ENCODE measurements at regions not wholly inside any gene's neighbourhood (a gene's known extent, or its start where the extent isn't known, plus 50 kb on each side); places are given as distances from the start of the nearest gene placed in this dataset.

- Histone ChIP-seq H3K4me3 (ENCODE audit: low read depth, low read length, poor library complexity, severe bottlenecking) (no peak overlapping the region), H3K9me2 (ENCODE audit: insufficient read depth, low read length) (no peaks in the 10 kb centered on the region), H2AFZ (ENCODE audit: low read length) (no peak overlapping the region), H3K79me2 (ENCODE audit: insufficient read depth, low read depth, low read length) (no peaks in the 10 kb centered on the region), H4K20me1 (ENCODE audit: insufficient read depth, low read length) (no peaks in the 10 kb centered on the region), H3K27ac (ENCODE audit: low read depth, low read length, poor library complexity, severe bottlenecking) (no peak overlapping the region), H3K4me2 (ENCODE audit: low read length) (no peak overlapping the region), H3K4me1 (ENCODE audit: insufficient read depth, low read length, poor library complexity, severe bottlenecking) (no peaks in the 10 kb centered on the region), H3K9me3 (ENCODE audit: low read length) (peaks cover 12% of the 10 kb centered on the region; the same call in 1 of the 2 replicates), H3K36me3 (ENCODE audit: insufficient read depth, low read length) (no peaks in the 10 kb centered on the region; the same call in 1 of the 2 replicates)
- intact Hi-C loops (cut with micrococcal nuclease; ENCODE audit: unreplicated experiment), result no loop called here
- DNase-seq (ENCODE audit: low spot score), result no peak
- ChIA-PET POLR2A (no interaction called here), CTCF (ENCODE audit: unreplicated experiment) (no interaction called here)
- no TSS peak for BruUV-seq (replicated peaks)
- TF ChIP-seq CTCF (conservative IDR thresholded peaks at IDR 0.05; ENCODE audit: low read length), result no peak
- no peak for TF ChIP-seq EZH2phosphoT487 (IDR thresholded peaks at IDR 0.05; ENCODE audit: borderline replicate concordance, low read depth, low read length)
Observed at GRCh38 chr6:156408655-156409054, 368.5 kb upstream of the ARID1B start.

- Histone ChIP-seq H3K4me2 (ENCODE audit: low read length) (no peak overlapping the region), H3K27ac (ENCODE audit: low read depth, low read length, poor library complexity, severe bottlenecking) (no peak overlapping the region), H3K79me2 (ENCODE audit: insufficient read depth, low read depth, low read length) (no peaks in the 10 kb centered on the region), H2AFZ (ENCODE audit: low read length) (no peak overlapping the region; the same call in 1 of the 2 replicates), H3K9me2 (ENCODE audit: insufficient read depth, low read length) (no peaks in the 10 kb centered on the region), H3K4me3 (ENCODE audit: low read depth, low read length, poor library complexity, severe bottlenecking) (no peak overlapping the region), H3K4me1 (ENCODE audit: insufficient read depth, low read length, poor library complexity, severe bottlenecking) (no peaks in the 10 kb centered on the region), H4K20me1 (ENCODE audit: insufficient read depth, low read length) (no peaks in the 10 kb centered on the region), H3K36me3 (ENCODE audit: insufficient read depth, low read length) (no peaks in the 10 kb centered on the region; the same call in 1 of the 2 replicates), H3K9me3 (ENCODE audit: low read length) (peaks cover 17% of the 10 kb centered on the region; the same call in 1 of the 2 replicates)
- intact Hi-C loops (cut with micrococcal nuclease; ENCODE audit: unreplicated experiment), result no loop called here
- TF ChIP-seq CTCF (conservative IDR thresholded peaks at IDR 0.05; ENCODE audit: low read length), result no peak
- TF ChIP-seq EZH2phosphoT487 (IDR thresholded peaks at IDR 0.05; ENCODE audit: borderline replicate concordance, low read depth, low read length), result no peak
- POLR2A ChIA-PET, result interaction anchor here (0.6 to 0.9 kb wide), 2 partner anchors 11 to 156 kb away, joined by 3 to 6 read pairs; no protein-coding TSS in a partner anchor
- CTCF ChIA-PET (ENCODE audit: unreplicated experiment), result no interaction called here
- no TSS peak for BruUV-seq (replicated peaks)
- DNase-seq (ENCODE audit: low spot score), result no peak
Observed at GRCh38 chr6:156407334-156407733, 369.8 kb upstream of the ARID1B start.

- peaks cover 17% of the 10 kb centered on the region; the same call in 1 of the 2 replicates for H3K9me3 ChIP-seq (ENCODE audit: low read length)
- intact Hi-C loops (cut with micrococcal nuclease; ENCODE audit: unreplicated experiment), result no loop called here
- no peak overlapping the region for H3K4me3 ChIP-seq (ENCODE audit: low read depth, low read length, poor library complexity, severe bottlenecking)
- H3K79me2 ChIP-seq (ENCODE audit: insufficient read depth, low read depth, low read length), result no peaks in the 10 kb centered on the region
- no TSS peak for BruUV-seq (replicated peaks)
- no peaks in the 10 kb centered on the region for H4K20me1 ChIP-seq (ENCODE audit: insufficient read depth, low read length)
- H3K27ac ChIP-seq (ENCODE audit: low read depth, low read length, poor library complexity, severe bottlenecking), result no peak overlapping the region
- no peaks in the 10 kb centered on the region for H3K9me2 ChIP-seq (ENCODE audit: insufficient read depth, low read length)
- ChIA-PET CTCF (ENCODE audit: unreplicated experiment) (no interaction called here), POLR2A (no interaction called here)
- TF ChIP-seq CTCF (conservative IDR thresholded peaks at IDR 0.05; ENCODE audit: low read length) (no peak), EZH2phosphoT487 (IDR thresholded peaks at IDR 0.05; ENCODE audit: borderline replicate concordance, low read depth, low read length) (no peak)
- H3K36me3 ChIP-seq (ENCODE audit: insufficient read depth, low read length), result peaks cover under 1% of the 10 kb centered on the region; the same call in 1 of the 2 replicates
- no peak for DNase-seq (ENCODE audit: low spot score)
- no peaks in the 10 kb centered on the region for H3K4me1 ChIP-seq (ENCODE audit: insufficient read depth, low read length, poor library complexity, severe bottlenecking)
- no peak overlapping the region for H3K4me2 ChIP-seq (ENCODE audit: low read length)
- H2AFZ ChIP-seq (ENCODE audit: low read length), result no peak overlapping the region; the same call in 1 of the 2 replicates
Observed at GRCh38 chr6:156406688-156407087, 370.5 kb upstream of the ARID1B start.

Data from OCI-LY7 (cell line).